ENCODE measurements at regions not wholly inside any gene's neighbourhood (a gene's known extent, or its start where the extent isn't known, plus 50 kb on each side); places are given as distances from the start of the nearest gene placed in this dataset.

GRCh38 chr2:144151851-144152250 lies 368.1 kb downstream of the ZEB2 start:
- DNase-seq (ENCODE audit: low read depth, low spot score) = no peak
- H3K4me3 ChIP-seq (ENCODE audit: low read depth, low read length) = no peak overlapping the region
- ChIA-PET POLR2A (no interaction called here), CTCF (no interaction called here)
- TF ChIP-seq CTCF (IDR thresholded peaks at IDR 0.05; ENCODE audit: insufficient read depth, low read length, missing control alignments) = no peak

- no peak for DNase-seq (ENCODE audit: low read depth, low spot score)
- TF ChIP-seq CTCF (IDR thresholded peaks at IDR 0.05; ENCODE audit: insufficient read depth, low read length, missing control alignments) = no peak
- ChIA-PET CTCF (no interaction called here), POLR2A (no interaction called here)
- no peak overlapping the region for H3K4me3 ChIP-seq (ENCODE audit: low read depth, low read length)
These were observed 368.5 kb downstream of the ZEB2 start for GRCh38 chr2:144151405-144151804.

- DNase-seq (ENCODE audit: low read depth, low spot score) = no peak
- no peak overlapping the region for H3K4me3 ChIP-seq (ENCODE audit: low read depth, low read length)
- ChIA-PET CTCF (no interaction called here), POLR2A (no interaction called here)
- no peak for TF ChIP-seq CTCF (IDR thresholded peaks at IDR 0.05; ENCODE audit: insufficient read depth, low read length, missing control alignments)
These were observed 372.6 kb downstream of the ZEB2 start for GRCh38 chr2:144147356-144147755.

GRCh38 chr2:144146876-144147275 lies 373.0 kb downstream of the ZEB2 start:
- ChIA-PET POLR2A (no interaction called here), CTCF (no interaction called here)
- TF ChIP-seq CTCF (IDR thresholded peaks at IDR 0.05; ENCODE audit: insufficient read depth, low read length, missing control alignments) = no peak
- no peak for DNase-seq (ENCODE audit: low read depth, low spot score)
- H3K4me3 ChIP-seq (ENCODE audit: low read depth, low read length) = no peak overlapping the region

- no peak for DNase-seq (ENCODE audit: low read depth, low spot score)
- no peak for TF ChIP-seq CTCF (IDR thresholded peaks at IDR 0.05; ENCODE audit: insufficient read depth, low read length, missing control alignments)
- ChIA-PET CTCF (interaction anchor here (0.6 kb wide), 1 partner anchor 211 kb away, joined by 3 read pairs; no protein-coding TSS in a partner anchor), POLR2A (no interaction called here)
- no peak overlapping the region for H3K4me3 ChIP-seq (ENCODE audit: low read depth, low read length)
These were observed 373.8 kb downstream of the ZEB2 start for GRCh38 chr2:144146076-144146475.

- H3K4me3 ChIP-seq (ENCODE audit: low read depth, low read length) = no peak overlapping the region
- no peak for TF ChIP-seq CTCF (IDR thresholded peaks at IDR 0.05; ENCODE audit: insufficient read depth, low read length, missing control alignments)
- ChIA-PET CTCF (no interaction called here), POLR2A (no interaction called here)
- DNase-seq (ENCODE audit: low read depth, low spot score) = no peak
These were observed 376.4 kb downstream of the ZEB2 start for GRCh38 chr2:144143294-144144151.

Data from AG04449 (cell line).